HT1080 (cell line): ENCODE measurements at regions not wholly inside any gene's neighbourhood (a gene's known extent, or its start where the extent isn't known, plus 50 kb on each side); places are given as distances from the start of the nearest gene placed in this dataset.
"Not testable (repeated sequence)": the region's sequence is repeated elsewhere in the genome, so short reads cannot be mapped to it uniquely, and the experiment has no call there.

Experiments used
- DNase-seq: peaks from one replicate; pipeline ENCODE4 v3.0.0-alpha.2; 2015; ENCODE audit warnings: low read depth

GRCh38 chr17:445839-446238, 93.2 kb upstream of the RPH3AL start, which contains the start of gene RFLNB:
Gene RFLNB (minus strand): TSS chr17:445939.
- DNase-seq, result not testable (repeated sequence)

- no peak for DNase-seq
These were observed 92.4 kb upstream of the RPH3AL start for GRCh38 chr17:444879-445454.

- DNase-seq, result no peak
These were observed 90.5 kb upstream of the RPH3AL start for GRCh38 chr17:443109-443508.

GRCh38 chr17:441155-441950, 88.7 kb upstream of the RPH3AL start:
- no peak for DNase-seq

GRCh38 chr17:438191-438590, 85.6 kb upstream of the RPH3AL start:
- no peak for DNase-seq

GRCh38 chr17:437545-437944, 84.9 kb upstream of the RPH3AL start:
- no peak for DNase-seq

GRCh38 chr17:436571-436970, 84.0 kb upstream of the RPH3AL start:
- no peak for DNase-seq

GRCh38 chr17:432471-432870, 79.9 kb upstream of the RPH3AL start:
- DNase-seq, result peak; percentile 19

GRCh38 chr17:431494-431893, 78.9 kb upstream of the RPH3AL start:
- DNase-seq, result no peak

GRCh38 chr17:429589-429988, 77.0 kb upstream of the RPH3AL start:
- DNase-seq, result no peak

GRCh38 chr17:428414-428813, 75.8 kb upstream of the RPH3AL start:
- no peak for DNase-seq

- no peak for DNase-seq
These were observed 75.3 kb upstream of the RPH3AL start for GRCh38 chr17:427891-428290.

- no peak for DNase-seq
These were observed 74.7 kb upstream of the RPH3AL start for GRCh38 chr17:427327-427726.

GRCh38 chr17:422196-422930, 69.8 kb upstream of the RPH3AL start:
- no peak for DNase-seq

GRCh38 chr17:420479-421175, 68.0 kb upstream of the RPH3AL start:
- no peak for DNase-seq

GRCh38 chr17:419073-419735, 66.6 kb upstream of the RPH3AL start:
- DNase-seq, result no peak

GRCh38 chr17:418421-418751, 65.8 kb upstream of the RPH3AL start:
- DNase-seq, result no peak

- no peak for DNase-seq
These were observed 65.2 kb upstream of the RPH3AL start for GRCh38 chr17:417691-418420.

- no peak for DNase-seq
These were observed 63.9 kb upstream of the RPH3AL start for GRCh38 chr17:416293-417206.
